Neural progenitor cell (in vitro differentiated cells): ENCODE measurements at regions not wholly inside any gene's neighbourhood (a gene's known extent, or its start where the extent isn't known, plus 50 kb on each side); places are given as distances from the start of the nearest gene placed in this dataset.

ENCODE experiments used
- EZH2 ChIP-seq: fragments of 200-600 bp; sonication (generic); IDR thresholded peaks from 2 replicates; pipeline ENCODE4 v1.6.1; 2017; ENCODE audit warnings: antibody characterized with exemption, mild to moderate bottlenecking, moderate library complexity
- EZH2phosphoT487 ChIP-seq: fragments of 200-600 bp; sonication (generic); IDR thresholded peaks from 2 replicates; pipeline ENCODE4 v1.6.1; 2017; ENCODE audit warnings: antibody characterized with exemption
- TF ChIP-seq, protein P1 (sequence below): fragments of 200-600 bp; sonication (generic); IDR thresholded peaks from 2 replicates; pipeline ENCODE4 v1.5.1; 2017; ENCODE audit warnings: antibody characterized with exemption, mild to moderate bottlenecking

- TF ChIP-seq EZH2 = no peak
- TF ChIP-seq, protein P1, sequence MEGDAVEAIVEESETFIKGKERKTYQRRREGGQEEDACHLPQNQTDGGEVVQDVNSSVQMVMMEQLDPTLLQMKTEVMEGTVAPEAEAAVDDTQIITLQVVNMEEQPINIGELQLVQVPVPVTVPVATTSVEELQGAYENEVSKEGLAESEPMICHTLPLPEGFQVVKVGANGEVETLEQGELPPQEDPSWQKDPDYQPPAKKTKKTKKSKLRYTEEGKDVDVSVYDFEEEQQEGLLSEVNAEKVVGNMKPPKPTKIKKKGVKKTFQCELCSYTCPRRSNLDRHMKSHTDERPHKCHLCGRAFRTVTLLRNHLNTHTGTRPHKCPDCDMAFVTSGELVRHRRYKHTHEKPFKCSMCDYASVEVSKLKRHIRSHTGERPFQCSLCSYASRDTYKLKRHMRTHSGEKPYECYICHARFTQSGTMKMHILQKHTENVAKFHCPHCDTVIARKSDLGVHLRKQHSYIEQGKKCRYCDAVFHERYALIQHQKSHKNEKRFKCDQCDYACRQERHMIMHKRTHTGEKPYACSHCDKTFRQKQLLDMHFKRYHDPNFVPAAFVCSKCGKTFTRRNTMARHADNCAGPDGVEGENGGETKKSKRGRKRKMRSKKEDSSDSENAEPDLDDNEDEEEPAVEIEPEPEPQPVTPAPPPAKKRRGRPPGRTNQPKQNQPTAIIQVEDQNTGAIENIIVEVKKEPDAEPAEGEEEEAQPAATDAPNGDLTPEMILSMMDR = no peak
- TF ChIP-seq EZH2phosphoT487 = no peak
These were observed 319.1 kb upstream of the RGMB start for GRCh38 chr5:98454407-98454806.
